ENCODE measurements at regions not wholly inside any gene's neighbourhood (a gene's known extent, or its start where the extent isn't known, plus 50 kb on each side); places are given as distances from the start of the nearest gene placed in this dataset.

- no peak overlapping the region for H2AK5ac ChIP-seq (ENCODE audit: low read depth, low read length)
- H4K8ac ChIP-seq (ENCODE audit: low read depth in 2 of 2, low read length in 2 of 2), result no peak overlapping the region
- in situ Hi-C loops (cut with MboI; ENCODE audit: low sequenced_read_pairs) (no loop called here), intact Hi-C loops (cut with micrococcal nuclease) (no loop called here), dilution Hi-C loops (cut with HindIII; ENCODE audit: low sequenced_read_pairs, unreplicated experiment) (no loop called here)
- no peak overlapping the region for H2BK15ac ChIP-seq (ENCODE audit: low read depth, low read length)
- TF ChIP-seq SMC3 (IDR thresholded peaks at IDR 0.05; ENCODE audit: low read depth, low read length) (no peak), RCOR1 (IDR thresholded peaks at IDR 0.05; ENCODE audit: insufficient replicate concordance, low read length) (no peak), RAD21 (IDR thresholded peaks at IDR 0.05; ENCODE audit: low read length) (no peak), POLR2A (IDR thresholded peaks at IDR 0.05; ENCODE audit: low read depth, low read length) (no peak), CEBPB (IDR thresholded peaks at IDR 0.05; ENCODE audit: low read depth, low read length) (no peak), NFE2L2 (IDR thresholded peaks at IDR 0.05; ENCODE audit: low read depth, low read length) (no peak), USF2 (IDR thresholded peaks at IDR 0.05; ENCODE audit: low read depth, low read length) (no peak), CHD1 (IDR thresholded peaks at IDR 0.05; ENCODE audit: low read depth, low read length) (no peak), RFX5 (IDR thresholded peaks at IDR 0.05; ENCODE audit: low read depth, low read length) (no peak), MXI1 (IDR thresholded peaks at IDR 0.05; ENCODE audit: borderline replicate concordance, low read depth, low read length) (no peak), MAZ (IDR thresholded peaks at IDR 0.05; ENCODE audit: borderline replicate concordance, low read depth, low read length) (no peak), BHLHE40 (IDR thresholded peaks at IDR 0.05; ENCODE audit: low read depth, low read length) (no peak), ELK1 (IDR thresholded peaks at IDR 0.05; ENCODE audit: borderline replicate concordance, low read depth, low read length) (no peak), FOS (IDR thresholded peaks at IDR 0.05; ENCODE audit: low read depth, low read length) (no peak), MAFK (IDR thresholded peaks at IDR 0.05; ENCODE audit: low read depth, low read length) (no peak)
- TF ChIP-seq, protein P1, sequence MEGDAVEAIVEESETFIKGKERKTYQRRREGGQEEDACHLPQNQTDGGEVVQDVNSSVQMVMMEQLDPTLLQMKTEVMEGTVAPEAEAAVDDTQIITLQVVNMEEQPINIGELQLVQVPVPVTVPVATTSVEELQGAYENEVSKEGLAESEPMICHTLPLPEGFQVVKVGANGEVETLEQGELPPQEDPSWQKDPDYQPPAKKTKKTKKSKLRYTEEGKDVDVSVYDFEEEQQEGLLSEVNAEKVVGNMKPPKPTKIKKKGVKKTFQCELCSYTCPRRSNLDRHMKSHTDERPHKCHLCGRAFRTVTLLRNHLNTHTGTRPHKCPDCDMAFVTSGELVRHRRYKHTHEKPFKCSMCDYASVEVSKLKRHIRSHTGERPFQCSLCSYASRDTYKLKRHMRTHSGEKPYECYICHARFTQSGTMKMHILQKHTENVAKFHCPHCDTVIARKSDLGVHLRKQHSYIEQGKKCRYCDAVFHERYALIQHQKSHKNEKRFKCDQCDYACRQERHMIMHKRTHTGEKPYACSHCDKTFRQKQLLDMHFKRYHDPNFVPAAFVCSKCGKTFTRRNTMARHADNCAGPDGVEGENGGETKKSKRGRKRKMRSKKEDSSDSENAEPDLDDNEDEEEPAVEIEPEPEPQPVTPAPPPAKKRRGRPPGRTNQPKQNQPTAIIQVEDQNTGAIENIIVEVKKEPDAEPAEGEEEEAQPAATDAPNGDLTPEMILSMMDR (conservative IDR thresholded peaks at IDR 0.05; ENCODE audit: low read depth, low read length), result no peak
- H4K5ac ChIP-seq (ENCODE audit: low read depth, low read length), result no peak overlapping the region
- no peak overlapping the region for H3K4me2 ChIP-seq (ENCODE audit: low read depth, low read length)
- H3K18ac ChIP-seq (ENCODE audit: low read depth, low read length), result no peak overlapping the region
- no peak overlapping the region for H3K14ac ChIP-seq (replicated peaks; ENCODE audit: low read depth, low read length)
- peak overlapping the region; percentile 58 for H2AFZ ChIP-seq (replicated peaks; ENCODE audit: low read length, poor library complexity)
- H3K4me3 ChIP-seq (ENCODE audit: insufficient read depth, low read depth, low read length), result no peak overlapping the region
- ATAC-seq (ENCODE audit: low read depth) (no peak), DNase-seq (no peak)
- H4K20me1 ChIP-seq (ENCODE audit: insufficient read depth, low read length), result no peaks in the 10 kb centered on the region
- H2AK9ac ChIP-seq (replicated peaks; ENCODE audit: low read depth, low read length, poor library complexity), result no peak overlapping the region
- no peak overlapping the region for H3K27ac ChIP-seq (ENCODE audit: insufficient read depth, low read length)
- ChIA-PET CTCF (no interaction called here), POLR2A (ENCODE audit: unreplicated experiment) (no interaction called here)
- no peak overlapping the region for H3K23ac ChIP-seq (ENCODE audit: low read depth, low read length)
- H2BK120ac ChIP-seq (ENCODE audit: low read depth, low read length), result no peak overlapping the region
- no peak overlapping the region for H4K91ac ChIP-seq (ENCODE audit: insufficient read depth, low read depth, low read length)
- H3K4ac ChIP-seq (ENCODE audit: low read depth, low read length), result no peak overlapping the region
- no peaks in the 10 kb centered on the region for H3K9me3 ChIP-seq (ENCODE audit: control insufficient read depth, insufficient read depth, low read length)
- peaks cover 2% of the 10 kb centered on the region; the same call in 1 of the 2 replicates for H3K4me1 ChIP-seq (ENCODE audit: control insufficient read depth, insufficient read depth, low read length)
- H3K9ac ChIP-seq (ENCODE audit: low read depth, low read length), result no peak overlapping the region
- BruUV-seq (replicated peaks), result no TSS peak
- H3K27me3 ChIP-seq (ENCODE audit: control insufficient read depth, insufficient read depth, low read length), result peaks cover 21% of the 10 kb centered on the region
- H2BK20ac ChIP-seq (ENCODE audit: low read depth, low read length), result no peak overlapping the region
- no peaks in the 10 kb centered on the region for H3K79me1 ChIP-seq (ENCODE audit: low read depth in 1 of 2, low read length in 2 of 2)
- no peak overlapping the region for H3K56ac ChIP-seq (ENCODE audit: extremely low read depth, insufficient read depth, low read length)
- H2BK5ac ChIP-seq (ENCODE audit: low read depth, low read length, poor library complexity, severe bottlenecking), result no peak overlapping the region
- no peaks in the 10 kb centered on the region for H3K9me1 ChIP-seq (ENCODE audit: insufficient read depth, low read length)
- no CpG with 5 or more reads among the region's 6 CpGs for WGBS, 2 experiments (ENCODE audit: extremely low coverage in 2 of 2, insufficient read length in 1 of 2)
- no peaks in the 10 kb centered on the region for H3K36me3 ChIP-seq (ENCODE audit: control insufficient read depth, insufficient read depth, low read length)
Observed at GRCh38 chr22:35489239-35489638, 51.4 kb upstream of the RASD2 start.

All from IMR-90 (cell line).